ENCODE measurements at regions not wholly inside any gene's neighbourhood (a gene's known extent, or its start where the extent isn't known, plus 50 kb on each side); places are given as distances from the start of the nearest gene placed in this dataset.

DNA sequence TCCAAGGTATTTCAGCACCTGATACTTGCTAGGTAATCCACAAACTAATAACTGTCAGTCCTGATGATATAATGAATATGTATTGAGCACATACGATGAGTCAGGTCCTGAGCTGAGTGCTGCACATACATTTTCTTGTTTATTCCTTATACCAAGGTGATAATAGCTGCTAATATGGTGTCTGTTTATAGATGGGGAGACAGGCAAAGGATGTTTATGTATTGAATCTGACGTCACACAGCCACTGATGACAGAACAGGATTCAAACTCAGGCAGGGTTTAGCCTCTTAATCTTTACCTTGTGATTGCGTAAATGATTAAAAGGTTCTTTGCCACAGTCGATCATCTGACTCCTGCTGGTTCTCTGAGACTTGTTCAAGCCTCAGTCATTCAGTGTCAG is 609.9 kb upstream of the CPEB2 start:
- no peak for TF ChIP-seq CTCF (IDR thresholded peaks at IDR 0.05; ENCODE audit: borderline replicate concordance, control extremely low read depth, extremely low read depth, insufficient read depth, missing control alignments)
- in situ Hi-C loops (cut with MboI; ENCODE audit: low sequenced_read_pairs, unreplicated experiment) = no loop called here
- DNase-seq (ENCODE audit: low spot score) = no peak

DNA sequence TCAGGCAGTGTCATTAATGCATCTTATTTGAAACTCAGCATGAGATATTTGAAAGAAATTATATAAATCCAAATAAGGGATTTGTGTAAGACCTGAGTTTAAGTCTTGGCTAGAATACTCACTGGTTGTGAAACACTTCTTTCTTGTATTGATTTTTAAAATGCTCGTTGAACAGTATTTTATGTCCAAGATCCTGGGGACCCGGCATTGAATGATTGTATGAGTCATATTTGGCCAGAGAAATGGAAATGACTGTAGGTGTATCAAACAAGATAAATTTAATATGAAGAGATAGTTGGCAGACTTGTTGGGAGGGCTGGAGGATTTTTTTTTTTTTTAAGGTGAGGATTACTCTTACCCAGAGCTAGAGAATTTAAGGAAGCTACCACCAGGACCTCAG is 606.1 kb upstream of the CPEB2 start:
- in situ Hi-C loops (cut with MboI; ENCODE audit: low sequenced_read_pairs, unreplicated experiment) = no loop called here
- DNase-seq (ENCODE audit: low spot score) = no peak
- TF ChIP-seq CTCF (IDR thresholded peaks at IDR 0.05; ENCODE audit: borderline replicate concordance, control extremely low read depth, extremely low read depth, insufficient read depth, missing control alignments) = no peak

DNA sequence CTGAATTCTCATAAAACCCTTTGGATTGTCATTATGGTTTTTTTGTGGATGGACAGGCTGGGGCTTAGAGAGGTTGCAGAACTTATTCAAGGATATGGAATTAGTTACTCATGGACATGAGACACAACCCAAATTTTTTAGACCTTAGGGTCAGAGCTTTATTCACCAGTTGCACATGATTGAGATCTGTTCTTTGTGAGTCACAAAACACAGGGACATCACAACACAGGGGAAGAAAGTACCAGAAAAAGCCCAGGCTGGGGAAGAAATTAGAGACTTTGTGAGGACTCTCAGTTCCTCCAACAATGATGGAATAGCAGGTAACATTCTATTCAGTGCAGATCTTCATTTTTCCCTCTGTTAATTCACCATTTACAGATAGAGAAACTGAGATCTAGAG is 602.4 kb upstream of the CPEB2 start:
- in situ Hi-C loops (cut with MboI; ENCODE audit: low sequenced_read_pairs, unreplicated experiment) = no loop called here
- no peak for TF ChIP-seq CTCF (IDR thresholded peaks at IDR 0.05; ENCODE audit: borderline replicate concordance, control extremely low read depth, extremely low read depth, insufficient read depth, missing control alignments)
- DNase-seq (ENCODE audit: low spot score) = no peak

DNA sequence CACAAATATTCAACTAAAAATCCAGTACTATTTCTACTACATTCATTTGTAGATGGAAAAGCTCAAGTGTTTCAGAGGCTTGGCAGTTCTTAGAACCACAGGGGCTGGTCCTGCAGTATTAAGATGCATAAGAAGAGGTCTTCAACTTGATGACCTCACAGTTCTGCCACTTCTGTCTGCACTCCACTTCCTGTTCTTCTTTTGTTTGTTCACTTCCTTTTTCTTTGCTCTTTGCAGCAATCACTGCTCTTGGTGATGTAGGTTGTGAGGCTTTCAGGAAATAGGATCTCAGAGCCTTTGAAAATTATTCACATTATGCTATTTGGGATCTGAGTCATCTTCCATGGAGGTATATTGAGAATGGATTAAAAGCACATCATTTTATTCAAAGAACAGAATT is 602.0 kb upstream of the CPEB2 start:
- no peak for TF ChIP-seq CTCF (IDR thresholded peaks at IDR 0.05; ENCODE audit: borderline replicate concordance, control extremely low read depth, extremely low read depth, insufficient read depth, missing control alignments)
- in situ Hi-C loops (cut with MboI; ENCODE audit: low sequenced_read_pairs, unreplicated experiment) = no loop called here
- no peak for DNase-seq (ENCODE audit: low spot score)

- in situ Hi-C loops (cut with MboI; ENCODE audit: low sequenced_read_pairs, unreplicated experiment) = no loop called here
- TF ChIP-seq CTCF (IDR thresholded peaks at IDR 0.05; ENCODE audit: borderline replicate concordance, control extremely low read depth, extremely low read depth, insufficient read depth, missing control alignments) = no peak
- DNase-seq (ENCODE audit: low spot score) = no peak
Observed at GRCh38 chr4:14403132-14403531, 599.1 kb upstream of the CPEB2 start.

DNA sequence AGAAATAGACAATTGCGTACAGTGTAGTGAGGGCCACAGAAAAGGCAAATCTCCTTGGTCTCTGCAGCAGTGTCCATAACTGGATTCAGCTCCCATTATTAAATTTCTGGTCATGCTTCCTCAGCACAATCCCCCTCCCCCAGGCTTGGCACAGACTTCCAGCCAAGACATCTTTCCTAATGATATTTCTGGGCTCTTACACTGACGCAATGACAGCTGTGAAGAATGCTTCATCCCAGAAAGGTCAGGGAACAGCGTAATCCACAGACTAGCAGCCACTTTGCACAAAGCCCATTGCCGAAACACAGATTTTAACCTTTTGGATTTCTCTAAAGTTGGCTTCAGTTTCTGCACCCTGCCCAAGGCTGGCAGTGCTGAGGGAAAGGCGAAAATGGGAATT is 597.6 kb upstream of the CPEB2 start:
- no peak for TF ChIP-seq CTCF (IDR thresholded peaks at IDR 0.05; ENCODE audit: borderline replicate concordance, control extremely low read depth, extremely low read depth, insufficient read depth, missing control alignments)
- in situ Hi-C loops (cut with MboI; ENCODE audit: low sequenced_read_pairs, unreplicated experiment) = no loop called here
- DNase-seq (ENCODE audit: low spot score) = no peak

- no peak for DNase-seq (ENCODE audit: low spot score)
- in situ Hi-C loops (cut with MboI; ENCODE audit: low sequenced_read_pairs, unreplicated experiment) = no loop called here
- no peak for TF ChIP-seq CTCF (IDR thresholded peaks at IDR 0.05; ENCODE audit: borderline replicate concordance, control extremely low read depth, extremely low read depth, insufficient read depth, missing control alignments)
Observed at GRCh38 chr4:14410516-14410915, 591.8 kb upstream of the CPEB2 start.
